ENCODE measurements at regions not wholly inside any gene's neighbourhood (a gene's known extent, or its start where the extent isn't known, plus 50 kb on each side); places are given as distances from the start of the nearest gene placed in this dataset.
"Not testable (repeated sequence)": the region's sequence is repeated elsewhere in the genome, so short reads cannot be mapped to it uniquely, and the experiment has no call there.

- ChIA-PET CTCF (no interaction called here), POLR2A (no interaction called here)
- no peak for TF ChIP-seq ELF4 (IDR thresholded peaks at IDR 0.05)
- DNase-seq (ENCODE audit: extremely low spot score), result no peak
Observed at GRCh38 chr20:47849596-47849995, 64.3 kb upstream of the SULF2 start.

- CTCF ChIA-PET, result no interaction called here
- no peak for DNase-seq (ENCODE audit: extremely low spot score)
- POLR2A ChIA-PET, result interaction anchor here (0.9 kb wide), 1 partner anchor 46 kb away, joined by 3 read pairs; no protein-coding TSS in a partner anchor
- TF ChIP-seq FOXK2 (IDR thresholded peaks at IDR 0.05), result no peak
Observed at GRCh38 chr20:47849006-47849405, 63.7 kb upstream of the SULF2 start.

GRCh38 chr20:47848534-47848933 is 63.3 kb upstream of the SULF2 start:
- CTCF ChIA-PET; DNase-seq (ENCODE audit: extremely low spot score): not testable (repeated sequence)
- POLR2A ChIA-PET, result interaction anchor here (0.9 kb wide), 1 partner anchor 46 kb away, joined by 3 read pairs; no protein-coding TSS in a partner anchor

- CTCF ChIA-PET, result interaction anchor here (0.6 kb wide), 1 partner anchor 801 kb away, joined by 3 read pairs; no protein-coding TSS in a partner anchor
- DNase-seq (ENCODE audit: extremely low spot score), result no peak
- POLR2A ChIA-PET, result interaction anchor here (0.9 kb wide), 1 partner anchor 47 kb away, joined by 3 read pairs; no protein-coding TSS in a partner anchor
- TF ChIP-seq TARDBP (IDR thresholded peaks at IDR 0.05), result no peak
- no peak for TF ChIP-seq FOXK2 (IDR thresholded peaks at IDR 0.05)
- TF ChIP-seq HDGF (IDR thresholded peaks at IDR 0.05; ENCODE audit: borderline replicate concordance), result no peak
- no peak for TF ChIP-seq CTBP1 (IDR thresholded peaks at IDR 0.05; ENCODE audit: borderline replicate concordance)
- TF ChIP-seq SP1 (IDR thresholded peaks at IDR 0.05), result no peak
- TF ChIP-seq SUZ12 (IDR thresholded peaks at IDR 0.05), result no peak
- TF ChIP-seq L3MBTL2 (conservative IDR thresholded peaks at IDR 0.05), result no peak
- no peak for TF ChIP-seq FOXM1 (IDR thresholded peaks at IDR 0.05; ENCODE audit: borderline replicate concordance)
- TF ChIP-seq ZNF384 (IDR thresholded peaks at IDR 0.05), result no peak
- no peak for TF ChIP-seq FOXA1 (IDR thresholded peaks at IDR 0.05)
- TF ChIP-seq PKNOX1 (IDR thresholded peaks at IDR 0.05), result no peak
Observed at GRCh38 chr20:47847884-47848485, 62.7 kb upstream of the SULF2 start.

- CTCF ChIA-PET, result interaction anchor here (0.6 kb wide), 1 partner anchor 802 kb away, joined by 3 read pairs; no protein-coding TSS in a partner anchor
- POLR2A ChIA-PET; DNase-seq (ENCODE audit: extremely low spot score): not testable (repeated sequence)
Observed at GRCh38 chr20:47847220-47847619, 61.9 kb upstream of the SULF2 start.

- DNase-seq (ENCODE audit: extremely low spot score); POLR2A ChIA-PET; CTCF ChIA-PET: not testable (repeated sequence)
Observed at GRCh38 chr20:47846651-47847050, 61.4 kb upstream of the SULF2 start.

GRCh38 chr20:47845382-47845977 is 60.2 kb upstream of the SULF2 start:
- POLR2A ChIA-PET; CTCF ChIA-PET; DNase-seq (ENCODE audit: extremely low spot score): not testable (repeated sequence)

GRCh38 chr20:47844568-47844906 is 59.3 kb upstream of the SULF2 start:
- POLR2A ChIA-PET; CTCF ChIA-PET; DNase-seq (ENCODE audit: extremely low spot score): not testable (repeated sequence)

GRCh38 chr20:47843886-47844567 is 58.7 kb upstream of the SULF2 start:
- DNase-seq (ENCODE audit: extremely low spot score), result no peak
- ChIA-PET POLR2A (no interaction called here), CTCF (no interaction called here)
- no peak for TF ChIP-seq ARNT (IDR thresholded peaks at IDR 0.05)
- TF ChIP-seq LEF1 (IDR thresholded peaks at IDR 0.05; ENCODE audit: borderline replicate concordance), result no peak
- TF ChIP-seq L3MBTL2 (conservative IDR thresholded peaks at IDR 0.05), result no peak
- TF ChIP-seq FOXM1 (IDR thresholded peaks at IDR 0.05; ENCODE audit: borderline replicate concordance), result no peak
- TF ChIP-seq ELF4 (IDR thresholded peaks at IDR 0.05), result no peak
- no peak for TF ChIP-seq FOXA1 (IDR thresholded peaks at IDR 0.05)
- no peak for TF ChIP-seq FOXK2 (IDR thresholded peaks at IDR 0.05)
- no peak for TF ChIP-seq SP1 (IDR thresholded peaks at IDR 0.05)
- no peak for TF ChIP-seq PKNOX1 (IDR thresholded peaks at IDR 0.05)
- no peak for TF ChIP-seq SUZ12 (IDR thresholded peaks at IDR 0.05)
- no peak for TF ChIP-seq BHLHE40 (IDR thresholded peaks at IDR 0.05; ENCODE audit: borderline replicate concordance)
- no peak for TF ChIP-seq CTBP1 (IDR thresholded peaks at IDR 0.05; ENCODE audit: borderline replicate concordance)

- POLR2A ChIA-PET; DNase-seq (ENCODE audit: extremely low spot score); CTCF ChIA-PET: not testable (repeated sequence)
Observed at GRCh38 chr20:47842950-47843349, 57.7 kb upstream of the SULF2 start.

GRCh38 chr20:47842004-47842403 is 56.7 kb upstream of the SULF2 start:
- POLR2A ChIA-PET, CTCF ChIA-PET: not testable (repeated sequence)

GRCh38 chr20:47836256-47836817 is 51.1 kb upstream of the SULF2 start:
- DNase-seq (ENCODE audit: extremely low spot score); CTCF ChIA-PET; POLR2A ChIA-PET: not testable (repeated sequence)

More at GRCh38 chr20:47842004-47842403, 56.7 kb upstream of the SULF2 start:
- not testable (repeated sequence) for DNase-seq (ENCODE audit: extremely low spot score)

All from HEK293T (cell line).